Peyer's patch (tissue), 4 donors: ENCODE measurements at regions not wholly inside any gene's neighbourhood (a gene's known extent, or its start where the extent isn't known, plus 50 kb on each side); places are given as distances from the start of the nearest gene placed in this dataset.

Experiments used
- CTCF ChIP-seq, 6 experiments: fragments of 450-650 bp in 4 of 6; fragments of 200-600 bp in 2 of 6; sonication (generic) in 1 of 6; IDR thresholded peaks; one replicate each; pipeline ENCODE4 v1.5.1; 2017 to 2019; ENCODE audit warnings: antibody characterized with exemption in 6 of 6, mild to moderate bottlenecking in 3 of 6, moderate library complexity in 1 of 6
- POLR2A ChIP-seq, 2 donors: fragments of 450-650 bp; IDR thresholded peaks; one replicate each; pipeline ENCODE4 v1.5.1; 2017; ENCODE audit warnings: antibody characterized with exemption in 2 of 2, mild to moderate bottlenecking in 2 of 2, moderate library complexity in 2 of 2

- TF ChIP-seq CTCF (IDR thresholded peaks at IDR 0.05) (no peak), POLR2A (IDR thresholded peaks at IDR 0.05) (no peak)
Observed at GRCh38 chr6:87919416-87919815, 128.2 kb upstream of the SPACA1 start.
